SK-N-MC (cell line): ENCODE measurements at regions not wholly inside any gene's neighbourhood (a gene's known extent, or its start where the extent isn't known, plus 50 kb on each side); places are given as distances from the start of the nearest gene placed in this dataset.

ENCODE experiments used
- EZH2 ChIP-seq: fragments of 200-600 bp; sonication (generic); IDR thresholded peaks from one replicate; pipeline ENCODE4 v1.6.1; 2017; ENCODE audit warnings: antibody characterized with exemption
- FOXP2 ChIP-seq: optimal IDR thresholded peaks from 2 replicates; pipeline ENCODE3; 2011; ENCODE audit warnings: mild to moderate bottlenecking, moderate library complexity; ENCODE audit not compliant: insufficient read depth; ENCODE audit errors: extremely low read length, control extremely low read depth
- POLR2AphosphoS5 ChIP-seq: IDR thresholded peaks from 2 replicates; pipeline ENCODE4 v1.6.1; 2012; ENCODE audit warnings: mild to moderate bottlenecking, low read depth, low read length, borderline replicate concordance

DNA sequence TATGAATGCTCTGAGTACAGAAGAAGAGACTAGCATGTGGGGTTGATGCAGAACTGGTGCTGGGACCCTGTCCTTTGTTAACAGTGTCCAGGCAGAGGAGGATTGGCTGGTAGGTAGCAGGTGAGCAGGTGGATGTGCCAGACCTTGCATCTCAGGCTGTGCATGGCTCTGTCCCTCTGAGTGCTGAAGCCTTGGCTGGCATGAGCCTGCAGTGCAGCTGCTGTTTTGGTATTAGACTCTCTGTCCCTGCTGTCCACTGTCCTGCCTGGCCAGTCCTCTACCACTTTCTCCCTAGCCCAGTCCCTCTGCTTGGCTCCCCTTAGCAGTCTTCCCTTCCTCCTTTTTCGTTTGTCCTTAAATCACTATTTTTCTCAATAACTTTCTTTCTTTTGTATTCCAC lies 213.6 kb upstream of the ZBED5 start:
- TF ChIP-seq EZH2 (no peak), POLR2AphosphoS5 (no peak), FOXP2 (no peak)
